DMS 273 (cell line): ENCODE measurements at regions not wholly inside any gene's neighbourhood (a gene's known extent, or its start where the extent isn't known, plus 50 kb on each side); places are given as distances from the start of the nearest gene placed in this dataset.

Experiments
- DNase-seq: peaks from one replicate; lab custom pipeline; 2025; ENCODE audit not compliant: unreplicated experiment; lab: John Stamatoyannopoulos, UW

DNA sequence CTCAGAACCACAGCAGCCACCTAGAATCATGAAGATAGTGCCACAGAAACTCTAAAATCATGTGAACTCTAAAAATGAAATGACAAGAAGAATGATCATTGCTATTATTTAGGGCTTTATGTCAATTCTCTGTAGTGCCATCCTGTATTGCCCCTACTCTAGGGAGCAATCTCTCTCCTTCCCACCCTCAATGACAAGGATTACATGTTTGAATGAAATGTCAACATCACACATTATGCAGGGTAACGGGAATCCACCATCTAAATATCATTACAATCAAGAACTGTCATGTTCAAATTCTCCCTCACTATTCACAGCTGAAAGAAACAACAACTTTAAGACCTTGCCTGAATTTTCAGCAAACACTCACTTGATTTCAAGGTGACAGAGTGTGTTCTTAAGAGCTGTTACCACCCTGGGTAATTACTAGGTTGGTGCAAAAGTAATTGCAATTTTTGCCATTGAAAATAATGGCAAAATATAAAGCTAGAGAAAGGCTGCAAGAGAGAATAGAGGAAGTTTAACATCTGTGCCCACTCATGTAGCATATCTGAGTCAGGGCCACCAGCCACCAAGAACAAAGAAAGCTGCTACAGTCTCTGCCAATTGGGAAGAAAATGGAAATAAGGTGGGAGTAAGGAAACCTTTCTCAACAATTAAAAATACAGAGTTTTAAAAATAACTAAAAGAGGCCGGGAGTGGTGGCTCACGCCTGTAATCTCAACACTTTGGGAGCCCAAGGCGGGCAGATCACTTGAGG, 112.8 kb upstream of the PSMD7 start:
- DNase-seq = no peak

DNA sequence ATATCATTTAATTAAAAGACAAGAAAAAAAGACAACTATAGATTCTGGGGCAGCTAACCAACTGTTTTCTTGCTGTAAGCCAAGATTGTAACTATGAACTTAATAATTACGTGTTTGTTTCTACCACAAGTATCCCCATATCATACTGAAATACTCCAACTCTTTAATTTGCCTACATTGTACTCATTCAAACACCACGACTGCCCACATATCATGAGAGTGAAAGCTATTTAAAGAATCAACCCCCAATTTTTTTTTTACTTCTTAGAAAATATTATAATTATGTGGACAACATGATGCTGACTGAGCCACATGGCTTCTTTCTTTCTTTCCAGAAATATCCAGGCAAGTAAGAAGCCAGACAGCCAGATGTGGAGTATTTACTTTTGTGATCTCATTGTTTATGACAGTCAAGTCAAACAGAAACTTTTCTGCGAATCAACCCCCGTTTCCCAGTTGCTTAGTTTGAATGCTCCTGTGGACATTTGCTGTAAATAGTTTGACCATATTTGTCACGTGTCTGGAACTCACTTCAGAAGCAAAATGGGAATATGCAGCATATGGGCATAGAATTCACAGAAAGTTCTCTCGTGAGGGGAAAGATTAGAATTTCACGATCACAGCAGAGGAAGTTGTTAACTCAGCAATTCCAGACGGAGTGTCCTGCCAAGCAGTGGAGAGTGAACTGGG, 126.8 kb upstream of the PSMD7 start:
- peak; percentile 51 for DNase-seq

DNA sequence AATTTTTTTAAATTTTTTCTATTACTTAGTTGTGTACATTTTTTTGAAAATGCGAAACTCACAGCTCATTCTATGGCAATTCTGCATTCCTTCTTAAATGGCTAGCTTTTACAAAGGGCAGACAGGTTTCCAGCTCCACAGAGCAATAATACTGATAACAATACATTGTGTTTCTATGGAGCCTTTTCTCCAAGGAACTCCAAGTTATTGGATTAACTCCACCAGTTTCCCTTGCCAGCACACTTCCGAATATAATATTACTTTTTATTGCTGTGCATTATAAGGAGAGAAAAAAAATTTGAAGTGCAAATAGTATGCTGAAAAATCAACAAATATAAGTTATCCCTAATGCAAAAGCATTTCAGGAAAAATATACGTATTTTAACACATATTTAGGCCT, 127.5 kb upstream of the PSMD7 start:
- DNase-seq = no peak

DNA sequence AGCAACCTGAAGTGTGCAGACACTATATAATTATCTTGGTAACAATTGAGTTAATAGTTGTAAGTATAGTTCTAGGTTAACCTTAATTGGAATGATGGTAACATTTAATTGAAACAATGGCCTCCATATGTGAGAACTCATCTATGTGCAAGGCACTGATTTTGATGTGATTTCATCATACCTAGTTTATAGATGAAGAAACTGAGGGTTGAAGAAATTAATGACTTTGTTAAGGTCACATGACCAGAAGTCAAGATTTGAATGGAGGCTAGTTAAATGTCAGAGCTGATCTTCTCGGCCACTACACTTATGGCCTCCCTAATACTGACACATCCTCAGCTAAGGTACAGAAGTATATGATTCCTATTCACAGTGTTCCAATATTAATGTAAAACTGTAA, 128.2 kb upstream of the PSMD7 start:
- DNase-seq = no peak

DNA sequence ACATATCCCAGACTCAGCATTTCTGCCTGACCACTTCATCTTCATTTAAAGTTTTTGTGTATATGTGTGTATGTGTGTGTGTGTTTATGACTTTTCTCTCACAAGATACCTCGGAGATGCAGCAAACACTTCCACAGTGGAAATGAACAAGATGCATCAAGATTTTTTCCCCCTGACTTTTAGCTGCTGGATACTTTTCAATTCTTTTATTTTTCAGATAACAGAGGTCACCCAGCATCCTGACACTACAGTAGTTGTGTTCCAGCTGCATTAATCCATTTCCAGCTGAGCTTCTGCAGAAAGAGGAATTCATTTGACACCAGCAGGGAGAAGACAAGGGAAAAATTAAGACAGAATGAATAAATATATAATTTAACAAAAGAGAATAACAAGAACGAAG, 130.2 kb upstream of the PSMD7 start:
- DNase-seq = no peak

DNA sequence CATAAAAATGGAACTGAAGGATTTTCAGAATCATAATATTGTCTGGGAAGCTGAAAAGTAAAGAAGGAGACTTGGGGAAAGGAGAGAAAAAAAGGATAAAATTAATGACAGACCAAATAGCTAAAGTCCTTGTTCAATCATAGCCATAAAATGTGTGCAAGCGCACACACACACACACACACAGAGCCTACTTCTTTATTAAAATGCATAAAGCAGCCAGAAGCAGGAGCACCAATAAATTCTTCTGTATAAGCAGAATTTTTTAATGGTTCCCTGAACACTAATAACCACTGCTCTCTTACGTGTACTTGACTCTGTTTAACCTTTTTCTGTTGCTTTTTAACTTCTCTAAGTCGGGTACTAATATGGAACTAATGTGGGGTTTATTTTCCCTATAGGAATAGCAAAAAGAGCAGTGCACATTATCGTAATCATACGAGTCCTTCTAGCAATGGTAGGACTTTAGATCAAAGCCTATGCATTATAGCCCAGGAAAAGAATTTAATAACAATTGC, 131.0 kb upstream of the PSMD7 start:
- DNase-seq = no peak

DNA sequence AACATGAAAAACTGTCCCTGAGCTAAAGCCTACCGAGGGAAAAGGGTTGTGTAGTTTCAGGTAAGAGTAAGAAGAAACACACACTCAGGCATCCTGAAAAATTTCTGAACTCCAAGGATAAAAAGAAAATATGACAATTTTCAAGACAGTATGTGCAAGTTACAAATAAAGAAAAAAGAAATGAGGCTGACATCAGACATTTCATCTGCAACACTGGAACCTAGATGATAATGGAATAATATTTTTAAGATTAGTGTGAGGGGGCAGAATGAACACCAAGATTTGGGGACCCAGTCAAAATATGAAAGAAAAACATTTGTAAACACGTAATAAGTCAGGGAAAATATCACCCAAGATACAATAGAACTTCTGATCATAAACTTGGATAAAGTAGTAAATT, 135.9 kb upstream of the PSMD7 start:
- no peak for DNase-seq

DNA sequence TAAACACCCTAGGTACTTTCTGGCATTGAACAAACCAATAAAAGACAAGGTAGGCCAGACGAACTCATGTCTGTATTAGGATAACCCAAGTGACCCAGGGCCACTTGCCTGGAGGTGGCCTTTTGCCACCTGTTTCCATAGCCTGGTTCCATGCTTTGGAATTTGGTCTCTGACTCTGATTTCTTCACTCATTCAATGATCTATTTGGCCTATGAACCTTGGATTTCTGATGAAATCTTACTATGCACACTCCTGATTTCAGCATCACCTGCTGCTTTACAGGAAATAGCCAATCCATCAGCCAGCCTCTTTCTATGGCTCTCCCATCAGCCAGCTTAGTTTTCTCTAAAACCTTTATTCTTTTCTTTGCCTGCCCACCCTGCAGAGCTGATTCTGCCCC, 142.8 kb upstream of the PSMD7 start:
- no peak for DNase-seq

DNA sequence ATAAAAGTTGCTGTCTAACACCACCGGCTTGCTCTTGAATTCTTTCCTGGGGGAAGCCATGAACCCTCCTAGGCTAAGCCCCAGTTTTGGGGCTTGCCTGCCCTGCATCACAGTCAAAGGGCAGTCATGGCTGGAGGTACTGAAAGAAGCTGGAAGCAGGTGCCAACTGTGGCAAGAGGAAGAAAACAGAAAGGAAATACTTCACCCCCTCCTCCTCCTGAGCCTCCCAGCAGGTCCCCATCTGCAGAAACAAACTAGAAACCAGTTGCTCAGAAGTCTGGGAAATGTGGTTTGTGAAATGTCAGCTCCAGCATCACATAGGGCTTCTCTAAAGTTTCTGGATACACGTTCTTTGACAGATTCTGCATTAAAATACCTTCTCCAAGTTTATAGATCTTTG, 150.0 kb upstream of the PSMD7 start:
- no peak for DNase-seq

DNA sequence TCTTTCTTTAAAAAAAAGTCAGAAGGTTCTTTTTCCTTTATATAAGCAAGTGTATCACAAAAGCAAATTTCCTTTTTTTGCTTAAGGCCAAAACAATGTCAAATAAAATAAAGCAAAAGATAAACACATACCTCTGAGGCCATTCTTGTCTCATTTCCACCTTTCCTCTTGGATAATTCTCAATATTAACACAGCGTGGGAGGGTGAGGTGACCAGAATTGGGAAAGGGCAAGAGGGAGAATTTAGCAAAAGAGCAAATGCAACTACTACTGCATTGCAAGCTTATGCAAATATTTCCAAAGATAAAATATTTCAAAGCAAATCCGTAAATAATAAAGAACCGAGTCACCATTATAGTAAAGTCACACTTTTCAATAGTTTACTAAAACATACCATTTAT, 153.4 kb upstream of the PSMD7 start:
- no peak for DNase-seq

DNA sequence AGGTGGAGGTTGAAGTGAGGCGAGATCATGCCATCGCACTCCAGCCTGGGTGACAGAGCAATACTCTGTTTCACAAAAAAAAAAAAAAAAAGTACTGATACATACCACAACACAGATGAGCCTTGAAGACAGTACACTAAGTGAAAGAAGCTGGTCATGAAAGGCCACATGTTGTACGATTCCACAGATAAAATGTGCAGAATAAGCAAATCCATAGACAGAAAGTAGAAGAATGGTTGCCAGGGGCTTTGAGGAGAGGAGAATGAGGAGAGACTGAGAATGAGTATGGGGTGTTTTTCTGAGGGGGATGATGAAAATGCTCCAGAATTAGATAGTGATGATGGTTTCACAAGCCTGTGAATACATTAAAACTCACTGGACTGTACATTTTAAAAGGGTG, 155.6 kb upstream of the PSMD7 start:
- no peak for DNase-seq

DNA sequence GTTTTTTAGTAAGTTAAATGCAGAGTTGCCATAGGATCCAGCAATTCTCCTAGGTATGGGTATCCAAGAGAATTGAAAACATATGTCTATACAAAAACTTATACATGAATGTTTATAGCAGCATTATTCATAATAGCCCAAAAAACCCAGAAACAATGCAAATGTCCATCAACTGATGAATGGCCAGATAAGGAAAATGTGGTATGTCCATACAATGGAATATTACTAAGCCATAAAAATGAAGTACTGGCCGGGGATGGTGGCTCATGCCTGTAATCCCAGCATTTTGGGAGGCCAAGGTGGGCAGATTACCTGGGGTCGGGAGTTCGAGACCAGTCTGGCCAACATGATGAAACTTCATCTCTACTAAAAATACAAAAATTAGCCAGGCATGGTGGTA, 156.1 kb upstream of the PSMD7 start:
- DNase-seq = no peak

DNA sequence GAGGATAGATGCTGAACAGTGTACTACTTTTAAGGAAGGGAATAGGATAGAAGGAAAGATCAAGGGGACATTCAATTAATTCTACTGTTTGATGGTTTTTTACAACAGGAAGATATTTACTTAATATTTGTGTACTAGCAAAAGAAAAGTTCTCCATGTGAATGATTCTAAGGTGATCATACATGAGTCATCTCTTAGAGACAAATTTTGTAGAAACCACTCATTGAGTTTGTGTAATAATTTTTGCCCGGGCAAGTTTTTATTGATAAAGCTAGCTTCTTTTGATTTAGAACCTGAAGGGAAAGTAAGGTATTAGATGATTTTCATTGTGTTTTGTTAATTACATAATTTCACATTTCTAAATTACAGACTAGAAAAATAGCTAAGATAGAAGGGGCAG, 172.8 kb upstream of the PSMD7 start:
- no peak for DNase-seq

DNA sequence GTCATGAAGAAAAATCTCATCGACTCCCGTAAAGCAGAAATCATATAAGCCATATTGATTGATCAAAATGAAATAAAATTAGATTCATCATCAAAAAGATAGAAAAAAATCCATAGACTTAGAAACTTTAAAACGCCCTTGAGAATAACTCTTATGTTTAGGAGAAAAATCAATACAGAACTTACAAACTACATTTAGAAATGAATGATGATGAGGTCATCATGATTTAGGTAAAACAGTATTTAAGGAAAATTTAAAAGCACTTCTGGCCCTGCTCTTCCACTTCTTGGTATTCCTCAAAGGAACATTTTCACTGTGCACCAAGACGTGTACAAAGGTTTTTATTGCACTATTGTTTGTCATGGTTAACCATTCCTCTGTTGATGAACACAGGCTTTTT, 173.4 kb upstream of the PSMD7 start:
- no peak for DNase-seq

DNA sequence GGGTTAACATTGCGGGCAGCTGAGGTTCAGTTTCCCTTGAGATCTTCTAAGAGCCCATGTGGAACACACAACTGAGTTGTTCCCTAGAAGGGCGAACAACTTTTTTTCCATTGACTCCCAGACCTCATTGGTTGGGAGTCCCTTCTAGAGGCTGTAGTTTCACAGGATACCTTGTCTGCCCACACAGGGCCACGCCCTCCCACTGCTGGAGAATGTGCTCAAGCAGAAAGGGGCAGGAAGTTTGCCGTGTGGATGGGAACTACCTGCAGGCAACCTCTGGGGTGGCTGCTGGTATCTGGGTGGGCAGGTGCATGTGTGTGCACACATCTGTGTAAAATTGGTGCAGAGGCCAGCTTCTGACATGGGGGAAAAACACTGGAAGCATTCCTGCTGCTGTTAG, 178.8 kb upstream of the PSMD7 start:
- no peak for DNase-seq

DNA sequence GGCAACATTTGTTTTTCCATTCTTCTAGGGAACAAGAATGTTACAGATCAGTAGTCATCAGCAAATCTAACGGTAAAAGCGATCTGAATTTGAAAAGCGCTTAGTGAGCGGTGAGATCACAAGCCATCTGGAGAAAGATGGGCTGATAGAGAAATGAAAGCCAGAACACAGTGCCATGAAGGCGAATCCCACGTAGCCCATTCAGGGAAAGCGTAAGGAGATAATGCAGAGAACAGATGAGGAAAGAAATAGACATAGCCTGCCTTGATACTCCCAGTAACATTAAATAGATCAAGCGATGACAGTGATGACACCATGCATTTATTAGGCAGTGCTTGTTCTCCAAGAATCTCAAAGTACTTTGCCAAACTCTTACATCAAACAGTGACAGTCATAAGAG, 183.1 kb upstream of the PSMD7 start:
- no peak for DNase-seq

DNA sequence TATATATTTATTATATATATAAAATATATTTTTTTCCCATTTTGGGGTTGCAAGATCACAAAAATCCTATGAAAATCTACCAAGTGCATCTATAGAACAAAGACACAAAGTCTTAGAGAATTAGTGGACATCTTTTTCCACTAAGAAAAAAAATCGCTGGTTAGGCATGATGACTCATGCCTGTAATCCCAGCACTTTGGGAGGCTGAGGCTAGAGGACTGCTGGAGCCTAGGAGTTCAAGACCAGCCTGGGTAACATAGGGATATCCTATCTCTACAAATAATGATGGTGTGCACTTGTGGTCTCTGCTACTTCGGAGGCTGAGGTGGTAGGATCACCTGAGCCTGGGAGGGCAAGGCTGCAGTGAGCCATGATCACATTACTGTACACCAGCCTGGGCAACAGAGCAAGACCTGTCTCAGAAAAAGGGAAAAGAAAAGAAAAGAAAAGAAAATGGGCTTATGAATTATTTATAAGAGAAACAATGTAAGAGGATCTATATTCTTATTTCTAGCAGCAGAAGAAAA, 185.1 kb upstream of the PSMD7 start:
- no peak for DNase-seq

DNA sequence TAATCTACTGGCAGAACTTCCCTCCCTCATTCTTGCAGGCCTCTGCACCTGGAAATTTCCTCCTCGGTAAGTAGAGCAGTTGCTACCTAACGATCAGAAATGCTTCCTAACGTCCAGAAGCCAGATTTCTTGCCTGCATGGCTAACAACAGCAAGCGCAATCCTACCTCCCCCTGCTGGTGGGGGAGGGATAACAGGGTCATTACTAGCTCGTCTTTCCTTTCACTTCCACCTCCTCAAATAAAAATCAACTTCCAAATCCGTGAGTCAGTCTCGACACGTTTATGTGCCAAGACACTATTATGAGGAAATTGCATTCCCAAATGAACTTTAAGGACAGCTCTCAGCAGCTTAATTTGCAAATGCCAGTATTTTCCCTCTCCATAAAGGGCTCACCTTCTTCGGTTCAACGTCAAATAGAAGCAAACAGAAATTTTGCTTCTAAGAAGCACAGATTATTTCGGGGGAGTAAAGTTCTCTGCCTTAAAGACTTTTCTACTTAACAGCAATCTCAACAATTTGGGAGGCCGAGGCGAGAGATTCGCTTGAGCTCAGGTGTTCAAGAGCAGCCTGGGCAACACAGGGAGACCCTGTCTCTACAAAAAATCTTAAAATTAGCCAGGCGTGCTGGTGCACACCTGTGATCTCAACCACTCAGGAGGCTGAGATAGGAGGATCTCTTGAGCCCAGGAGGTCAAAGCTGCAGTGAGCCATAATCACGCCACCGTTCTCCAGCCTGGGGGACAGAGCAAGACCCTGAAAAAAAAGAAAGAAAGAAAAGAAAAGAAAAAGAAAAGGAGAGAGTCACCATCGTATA, 188.6 kb upstream of the PSMD7 start:
- DNase-seq = peak; percentile 79

DNA sequence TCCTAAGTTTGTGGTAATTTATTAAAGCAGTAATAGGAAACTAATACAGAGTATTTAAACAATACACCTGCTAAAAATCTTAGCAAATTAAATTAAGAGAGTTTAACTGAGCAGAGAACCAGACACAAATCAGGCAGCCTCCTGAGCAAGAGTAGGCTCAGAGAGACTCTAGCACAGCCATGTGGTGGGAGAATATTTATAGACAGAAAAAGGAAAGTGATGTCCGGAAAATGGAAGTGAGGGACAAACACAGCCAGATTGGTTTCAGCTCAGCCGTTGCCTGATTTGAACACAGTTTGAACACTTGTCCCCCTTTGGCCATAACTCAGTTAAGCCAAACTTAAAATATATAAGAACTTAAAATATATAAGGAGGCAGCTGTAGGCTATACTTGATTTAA, 192.6 kb upstream of the PSMD7 start:
- DNase-seq = no peak

DNA sequence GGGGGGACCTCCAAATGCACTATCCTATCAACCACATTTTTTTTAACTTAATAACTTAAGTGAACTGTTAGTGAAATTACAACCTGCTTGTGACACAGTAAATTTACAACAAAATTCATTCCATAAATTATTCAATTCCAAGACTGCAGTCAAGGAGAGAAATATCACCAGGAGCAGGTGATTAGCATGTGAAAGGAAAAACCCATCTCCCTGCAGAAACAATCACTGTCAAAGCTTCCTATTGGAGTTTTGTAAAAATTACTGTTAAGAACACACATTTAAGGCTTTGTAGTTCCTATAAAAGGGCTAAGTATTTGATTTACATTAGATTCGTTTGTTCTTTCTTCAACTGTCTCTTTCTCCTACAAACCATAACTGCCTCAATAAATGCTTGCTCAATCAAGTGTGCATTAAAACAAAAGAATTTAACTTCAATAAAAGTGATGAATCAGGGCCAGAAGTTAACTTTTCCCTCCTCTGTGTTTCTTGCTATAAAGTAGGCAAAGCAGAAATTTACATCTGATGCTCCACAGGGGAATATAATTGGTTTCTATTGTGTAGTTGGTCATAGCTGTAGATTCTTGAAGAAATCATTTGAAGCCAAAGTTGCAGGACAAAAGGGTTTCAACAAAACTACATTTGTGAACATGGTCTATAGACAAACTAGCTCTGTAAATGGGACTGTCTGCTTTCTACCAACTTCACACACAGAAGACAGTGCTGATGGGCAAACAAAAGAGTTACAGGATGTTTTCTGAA, 195.1 kb upstream of the PSMD7 start:
- DNase-seq = no peak
